HG02970 (cell line): ENCODE measurements at regions not wholly inside any gene's neighbourhood (a gene's known extent, or its start where the extent isn't known, plus 50 kb on each side); places are given as distances from the start of the nearest gene placed in this dataset.
A peak's percentile ranks its signal among the peaks of the same experiment; 100 is the strongest.

Experiments
- ATAC-seq: cut with Tn5 transposase; IDR thresholded peaks from one replicate; pipeline ENCODE4 v1.9.1; 2021; ENCODE audit warnings: mild to moderate bottlenecking, moderate library complexity, moderate number of reproducible peaks; ENCODE audit not compliant: unreplicated experiment, low FRiP score

GRCh38 chr5:167710444-167711073 lies 580.9 kb upstream of the WWC1 start:
- no peak for ATAC-seq

- ATAC-seq, result no peak
Observed at GRCh38 chr5:167712986-167713585, 578.4 kb upstream of the WWC1 start.

- no peak for ATAC-seq
Observed at GRCh38 chr5:167713896-167714295, 577.5 kb upstream of the WWC1 start.

GRCh38 chr5:167716126-167716775 lies 575.2 kb upstream of the WWC1 start:
- ATAC-seq, result no peak

- ATAC-seq, result no peak
Observed at GRCh38 chr5:167720259-167720658, 571.2 kb upstream of the WWC1 start.

- ATAC-seq, result no peak
Observed at GRCh38 chr5:167720676-167721260, 570.7 kb upstream of the WWC1 start.

- ATAC-seq, result no peak
Observed at GRCh38 chr5:167721926-167722440, 569.5 kb upstream of the WWC1 start.

- peak; percentile 98 for ATAC-seq
Observed at GRCh38 chr5:167723254-167723871, 568.1 kb upstream of the WWC1 start.

GRCh38 chr5:167725264-167725663 lies 566.2 kb upstream of the WWC1 start:
- ATAC-seq, result no peak

- no peak for ATAC-seq
Observed at GRCh38 chr5:167725741-167726140, 565.7 kb upstream of the WWC1 start.

GRCh38 chr5:167726642-167727041 lies 564.8 kb upstream of the WWC1 start:
- ATAC-seq, result no peak

- ATAC-seq, result no peak
Observed at GRCh38 chr5:167730121-167730520, 561.3 kb upstream of the WWC1 start.

GRCh38 chr5:167730656-167731055 lies 560.8 kb upstream of the WWC1 start:
- no peak for ATAC-seq

- no peak for ATAC-seq
Observed at GRCh38 chr5:167731951-167732350, 559.5 kb upstream of the WWC1 start.

- ATAC-seq, result no peak
Observed at GRCh38 chr5:167732499-167732898, 558.9 kb upstream of the WWC1 start.

GRCh38 chr5:167736992-167737391 lies 554.5 kb upstream of the WWC1 start:
- ATAC-seq, result no peak

- ATAC-seq, result no peak
Observed at GRCh38 chr5:167743695-167744464, 547.6 kb upstream of the WWC1 start.

- ATAC-seq, result no peak
Observed at GRCh38 chr5:167745868-167746267, 545.6 kb upstream of the WWC1 start.

- no peak for ATAC-seq
Observed at GRCh38 chr5:167750586-167750985, 540.9 kb upstream of the WWC1 start.

GRCh38 chr5:167752936-167753335 lies 538.5 kb upstream of the WWC1 start:
- no peak for ATAC-seq
